ENCODE measurements at regions not wholly inside any gene's neighbourhood (a gene's known extent, or its start where the extent isn't known, plus 50 kb on each side); places are given as distances from the start of the nearest gene placed in this dataset.

DNA sequence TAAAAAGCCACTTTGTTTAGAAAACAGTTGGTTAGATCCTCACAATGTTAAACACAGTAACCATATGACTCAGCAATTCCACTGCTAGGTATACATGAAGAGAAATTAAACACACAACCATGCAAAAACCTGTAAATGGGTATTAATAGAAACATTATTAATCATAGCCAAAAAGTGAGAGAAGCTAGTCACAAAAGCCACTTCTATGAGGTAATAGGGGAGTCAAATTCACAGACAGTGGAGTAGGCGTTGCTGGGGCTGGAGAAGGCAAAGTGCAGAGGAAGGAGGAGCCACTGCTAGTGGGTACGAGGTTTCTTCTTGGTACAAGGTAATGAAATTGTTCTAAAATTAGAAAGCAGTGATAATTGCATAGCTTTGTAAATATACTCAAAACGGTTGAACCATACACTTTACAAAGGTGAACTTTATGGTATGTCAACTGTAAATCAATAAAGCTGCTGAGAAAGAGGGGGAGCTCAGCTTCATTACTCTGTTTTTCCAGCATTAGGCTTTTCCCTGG, 364.4 kb downstream of the GADD45G start:
- H3K79me2 ChIP-seq (ENCODE audit: control insufficient read depth, insufficient read depth, low read length) = no peaks in the 10 kb centered on the region
- dilution Hi-C loops (cut with MboI; ENCODE audit: extremely low pct_ligation_motif_present, low sequenced_read_pairs) = no loop called here
- no peaks in the 10 kb centered on the region for H3K9me1 ChIP-seq (ENCODE audit: control insufficient read depth, extremely low read depth, insufficient read depth, low read length)
- H3K27me3 ChIP-seq (ENCODE audit: control insufficient read depth, extremely low read depth, insufficient read depth, low read length) = no peaks in the 10 kb centered on the region
- TF ChIP-seq, protein P1, sequence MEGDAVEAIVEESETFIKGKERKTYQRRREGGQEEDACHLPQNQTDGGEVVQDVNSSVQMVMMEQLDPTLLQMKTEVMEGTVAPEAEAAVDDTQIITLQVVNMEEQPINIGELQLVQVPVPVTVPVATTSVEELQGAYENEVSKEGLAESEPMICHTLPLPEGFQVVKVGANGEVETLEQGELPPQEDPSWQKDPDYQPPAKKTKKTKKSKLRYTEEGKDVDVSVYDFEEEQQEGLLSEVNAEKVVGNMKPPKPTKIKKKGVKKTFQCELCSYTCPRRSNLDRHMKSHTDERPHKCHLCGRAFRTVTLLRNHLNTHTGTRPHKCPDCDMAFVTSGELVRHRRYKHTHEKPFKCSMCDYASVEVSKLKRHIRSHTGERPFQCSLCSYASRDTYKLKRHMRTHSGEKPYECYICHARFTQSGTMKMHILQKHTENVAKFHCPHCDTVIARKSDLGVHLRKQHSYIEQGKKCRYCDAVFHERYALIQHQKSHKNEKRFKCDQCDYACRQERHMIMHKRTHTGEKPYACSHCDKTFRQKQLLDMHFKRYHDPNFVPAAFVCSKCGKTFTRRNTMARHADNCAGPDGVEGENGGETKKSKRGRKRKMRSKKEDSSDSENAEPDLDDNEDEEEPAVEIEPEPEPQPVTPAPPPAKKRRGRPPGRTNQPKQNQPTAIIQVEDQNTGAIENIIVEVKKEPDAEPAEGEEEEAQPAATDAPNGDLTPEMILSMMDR (optimal IDR thresholded peaks at IDR 0.05 in 1 of 3, IDR thresholded peaks at IDR 0.05 in 1 of 3, conservative IDR thresholded peaks at IDR 0.05 in 1 of 3; ENCODE audit: extremely low read depth in 1 of 3, insufficient read depth in 2 of 3, low read length in 3 of 3) = no peak
- TF ChIP-seq EZH2 (IDR thresholded peaks at IDR 0.05; ENCODE audit: low read length) = no peak
- H2AFZ ChIP-seq (ENCODE audit: control insufficient read depth, low read length) = no peak overlapping the region
- H3K36me3 ChIP-seq (ENCODE audit: control insufficient read depth in 2 of 2, extremely low read depth in 1 of 2, insufficient read depth in 2 of 2, low read length in 2 of 2) = no peaks in the 10 kb centered on the region
- FAIRE-seq (no peak), DNase-seq (ENCODE audit: low read depth, low spot score) (no peak)
- no peak overlapping the region for H3K4me3 ChIP-seq (ENCODE audit: control insufficient read depth in 2 of 3, extremely low read depth in 1 of 3, insufficient read depth in 2 of 3, low read depth in 1 of 3, low read length in 3 of 3)
- H3K9ac ChIP-seq (ENCODE audit: control insufficient read depth, extremely low read depth, insufficient read depth, low read length) = no peak overlapping the region
- no peak overlapping the region for H3K4me2 ChIP-seq (ENCODE audit: control insufficient read depth, extremely low read depth, insufficient read depth, low read depth, low read length)
- no peaks in the 10 kb centered on the region for H3K9me3 ChIP-seq (ENCODE audit: control insufficient read depth, low read depth, low read length)
- no peaks in the 10 kb centered on the region for H3K4me1 ChIP-seq (ENCODE audit: control insufficient read depth, extremely low read depth, insufficient read depth, low read length)
- H3K27ac ChIP-seq (ENCODE audit: control insufficient read depth, insufficient read depth, low read length) = no peak overlapping the region
- no peaks in the 10 kb centered on the region for H4K20me1 ChIP-seq (ENCODE audit: control insufficient read depth, extremely low read depth, insufficient read depth, low read length)

DNA sequence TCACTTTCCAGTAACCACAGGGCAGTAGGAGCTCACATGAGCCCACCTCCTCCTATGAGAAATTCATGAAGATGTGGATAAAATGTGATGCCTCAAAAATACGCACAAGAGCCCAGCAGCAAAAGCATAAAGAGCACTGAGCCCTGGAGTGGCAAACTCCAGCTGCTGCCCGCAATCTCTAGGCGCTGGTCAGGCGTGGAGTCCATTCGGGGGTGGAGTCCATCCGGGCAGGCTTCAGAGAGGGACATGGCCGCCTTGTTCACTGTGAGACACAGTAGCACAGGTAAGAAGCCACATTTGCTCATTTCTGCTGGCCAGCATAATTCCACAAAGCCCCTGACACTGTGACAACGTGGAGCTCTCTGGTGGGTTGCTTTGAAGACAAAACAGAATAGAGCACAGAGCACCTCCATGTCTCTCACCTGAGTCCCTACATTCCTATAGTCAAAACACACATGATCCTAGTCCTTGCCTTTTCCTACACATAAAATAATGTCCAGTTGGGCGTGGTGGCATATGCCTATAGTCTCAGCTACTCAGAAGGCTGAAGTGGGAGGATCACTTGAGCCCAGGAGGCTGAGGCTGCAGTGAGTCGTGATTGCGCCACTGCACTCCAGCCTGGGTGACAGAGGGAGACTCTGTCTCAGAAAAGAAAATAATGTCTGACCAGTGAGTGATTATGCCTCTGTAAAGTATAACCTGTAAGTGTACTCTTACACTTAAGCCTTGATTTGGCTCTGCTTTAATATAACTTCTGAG, 365.2 kb downstream of the GADD45G start:
- Histone ChIP-seq H3K79me2 (ENCODE audit: control insufficient read depth, insufficient read depth, low read length) (no peaks in the 10 kb centered on the region), H3K4me3 (ENCODE audit: control insufficient read depth in 2 of 3, extremely low read depth in 1 of 3, insufficient read depth in 2 of 3, low read depth in 1 of 3, low read length in 3 of 3) (no peak overlapping the region), H3K9ac (ENCODE audit: control insufficient read depth, extremely low read depth, insufficient read depth, low read length) (no peak overlapping the region), H3K4me1 (ENCODE audit: control insufficient read depth, extremely low read depth, insufficient read depth, low read length) (no peaks in the 10 kb centered on the region), H4K20me1 (ENCODE audit: control insufficient read depth, extremely low read depth, insufficient read depth, low read length) (no peaks in the 10 kb centered on the region), H3K27ac (ENCODE audit: control insufficient read depth, insufficient read depth, low read length) (no peak overlapping the region), H2AFZ (ENCODE audit: control insufficient read depth, low read length) (no peak overlapping the region), H3K4me2 (ENCODE audit: control insufficient read depth, extremely low read depth, insufficient read depth, low read depth, low read length) (no peak overlapping the region), H3K27me3 (ENCODE audit: control insufficient read depth, extremely low read depth, insufficient read depth, low read length) (no peaks in the 10 kb centered on the region), H3K36me3 (ENCODE audit: control insufficient read depth in 2 of 2, extremely low read depth in 1 of 2, insufficient read depth in 2 of 2, low read length in 2 of 2) (no peaks in the 10 kb centered on the region), H3K9me1 (ENCODE audit: control insufficient read depth, extremely low read depth, insufficient read depth, low read length) (no peaks in the 10 kb centered on the region), H3K9me3 (ENCODE audit: control insufficient read depth, low read depth, low read length) (no peaks in the 10 kb centered on the region)
- FAIRE-seq = no peak
- DNase-seq (ENCODE audit: low read depth, low spot score) = no peak
- TF ChIP-seq, protein P1 (optimal IDR thresholded peaks at IDR 0.05 in 1 of 3, IDR thresholded peaks at IDR 0.05 in 1 of 3, conservative IDR thresholded peaks at IDR 0.05 in 1 of 3; ENCODE audit: extremely low read depth in 1 of 3, insufficient read depth in 2 of 3, low read length in 3 of 3) = no peak
- TF ChIP-seq EZH2 (IDR thresholded peaks at IDR 0.05; ENCODE audit: low read length) = no peak
- dilution Hi-C loops (cut with MboI; ENCODE audit: extremely low pct_ligation_motif_present, low sequenced_read_pairs) = no loop called here

Measured in keratinocyte (primary cell).